ENCODE measurements at regions not wholly inside any gene's neighbourhood (a gene's known extent, or its start where the extent isn't known, plus 50 kb on each side); places are given as distances from the start of the nearest gene placed in this dataset.

- Histone ChIP-seq H3K4me1 (no peaks in the 10 kb centered on the region), H3K4me3 (no peak overlapping the region), H3K27me3 (no peaks in the 10 kb centered on the region), H3K9me3 (no peaks in the 10 kb centered on the region), H3K36me3 (no peaks in the 10 kb centered on the region), H3K27ac (no peak overlapping the region)
- intact Hi-C loops (cut with DNase I; ENCODE audit: low total_unique reads) = no loop called here
- TF ChIP-seq POLR2A (IDR thresholded peaks at IDR 0.05) (no peak), CTCF (IDR thresholded peaks at IDR 0.05) (no peak), POLR2AphosphoS5 (IDR thresholded peaks at IDR 0.05) (no peak)
- DNase-seq (ENCODE audit: low spot score in 2 of 2) = no peak
These were observed 182.4 kb downstream of the DIRAS2 start for GRCh38 chr9:90460220-90460619.

GRCh38 chr9:90464978-90465377 is 177.6 kb downstream of the DIRAS2 start:
- no peak for TF ChIP-seq POLR2AphosphoS5 (IDR thresholded peaks at IDR 0.05)
- TF ChIP-seq CTCF (IDR thresholded peaks at IDR 0.05) = no peak
- TF ChIP-seq POLR2A (IDR thresholded peaks at IDR 0.05) = no peak
- Histone ChIP-seq H3K27ac (no peak overlapping the region), H3K9me3 (no peaks in the 10 kb centered on the region), H3K4me1 (no peaks in the 10 kb centered on the region), H3K36me3 (no peaks in the 10 kb centered on the region), H3K4me3 (no peak overlapping the region), H3K27me3 (no peaks in the 10 kb centered on the region)
- intact Hi-C loops (cut with DNase I; ENCODE audit: low total_unique reads) = no loop called here
- DNase-seq (ENCODE audit: low spot score in 2 of 2) = no peak

- Histone ChIP-seq H3K36me3 (no peaks in the 10 kb centered on the region), H3K27ac (no peak overlapping the region), H3K4me3 (no peak overlapping the region), H3K9me3 (no peaks in the 10 kb centered on the region), H3K27me3 (no peaks in the 10 kb centered on the region), H3K4me1 (no peaks in the 10 kb centered on the region)
- intact Hi-C loops (cut with DNase I; ENCODE audit: low total_unique reads) = no loop called here
- no peak for DNase-seq (ENCODE audit: low spot score in 2 of 2)
- TF ChIP-seq POLR2A (IDR thresholded peaks at IDR 0.05) (no peak), POLR2AphosphoS5 (IDR thresholded peaks at IDR 0.05) (no peak), CTCF (IDR thresholded peaks at IDR 0.05) (no peak)
These were observed 176.2 kb downstream of the DIRAS2 start for GRCh38 chr9:90466441-90466840.

- Histone ChIP-seq H3K9me3 (no peaks in the 10 kb centered on the region), H3K4me1 (no peaks in the 10 kb centered on the region), H3K27ac (no peak overlapping the region), H3K4me3 (no peak overlapping the region), H3K27me3 (no peaks in the 10 kb centered on the region), H3K36me3 (no peaks in the 10 kb centered on the region)
- intact Hi-C loops (cut with DNase I; ENCODE audit: low total_unique reads) = no loop called here
- no peak for DNase-seq (ENCODE audit: low spot score in 2 of 2)
- no peak for TF ChIP-seq POLR2A (IDR thresholded peaks at IDR 0.05)
- TF ChIP-seq CTCF (IDR thresholded peaks at IDR 0.05) = no peak
- TF ChIP-seq POLR2AphosphoS5 (IDR thresholded peaks at IDR 0.05) = no peak
These were observed 173.2 kb downstream of the DIRAS2 start for GRCh38 chr9:90469435-90469834.

GRCh38 chr9:90469865-90470387 is 172.7 kb downstream of the DIRAS2 start:
- Histone ChIP-seq H3K9me3 (no peaks in the 10 kb centered on the region), H3K4me1 (no peaks in the 10 kb centered on the region), H3K27ac (no peak overlapping the region), H3K27me3 (no peaks in the 10 kb centered on the region), H3K36me3 (no peaks in the 10 kb centered on the region), H3K4me3 (no peak overlapping the region)
- TF ChIP-seq POLR2AphosphoS5 (IDR thresholded peaks at IDR 0.05) (no peak), POLR2A (IDR thresholded peaks at IDR 0.05) (no peak), CTCF (IDR thresholded peaks at IDR 0.05) (no peak)
- intact Hi-C loops (cut with DNase I; ENCODE audit: low total_unique reads) = no loop called here
- no peak for DNase-seq (ENCODE audit: low spot score in 2 of 2)

Measured in breast epithelium (tissue), 4 donors.